HCT116 (cell line): ENCODE measurements at regions not wholly inside any gene's neighbourhood (a gene's known extent, or its start where the extent isn't known, plus 50 kb on each side); places are given as distances from the start of the nearest gene placed in this dataset.

ENCODE experiments used
- ATAC-seq: fragments of 200-7000 bp; cut with Tn5 transposase; 2 replicates; pipeline ENCODE4 v1.9.1; 2020; ENCODE audit warnings: mild to moderate bottlenecking, moderate library complexity
- BruUV-seq: library from RNA; stranded (reverse); fragments of 400-500 nt; replicated peaks from 2 replicates; lab custom pipeline; 2021; lab: Mats Ljungman, UMichigan
- CTCF ChIA-PET: fragments of 300-600 bp; sonication (Branson Sonifier 250); formaldehyde crosslinking; loops from one replicate; lab custom pipeline; 2021; ENCODE audit warnings: antibody characterized with exemption; lab: Charles Lee
- POLR2A ChIA-PET: fragments of 300-600, 350-600 bp; sonication (Branson Sonifier 250); formaldehyde crosslinking; loops from one replicate; lab custom pipeline; 2021; ENCODE audit warnings: antibody characterized with exemption; lab: Charles Lee
- RAD21 ChIA-PET, 2 experiments: fragments of 300-600 bp; sonication (Branson Sonifier 250); formaldehyde crosslinking; loops; one replicate each; lab custom pipeline; 2023; ENCODE audit warnings: low total read pairs in 2 of 2; ENCODE audit not compliant: uncharacterized antibody in 2 of 2, unreplicated experiment in 2 of 2, low non-redundant PET in 1 of 2; lab: Charles Lee
- DNase-seq: peaks from one replicate; pipeline ENCODE4 v3.0.0-alpha.2; 2010; ENCODE audit warnings: low read depth, low spot score
- H2AFZ ChIP-seq: fragments of 200-600 bp; shearing (Covaris generic), sonication (generic); 2 replicates; pipeline ENCODE4 v1.6.1; 2017; ENCODE audit warnings: low read depth, mixed run types, mixed read lengths, antibody characterized with exemption, low read length; ENCODE audit not compliant: poor library complexity, severe bottlenecking
- H3K27ac ChIP-seq: 2 replicates; pipeline ENCODE4 v1.5.1; 2012; ENCODE audit warnings: low read depth, low read length
- H3K27me3 ChIP-seq: fragments of 200-600 bp; sonication (generic); 2 replicates; pipeline ENCODE4 v1.6.1; 2016; ENCODE audit warnings: mixed run types, low read length, mixed read lengths; ENCODE audit not compliant: insufficient read depth
- H3K36me3 ChIP-seq, 2 experiments: fragments of 200-500 bp in 1 of 2; fragments of 200-600 bp in 1 of 2; sonication (Bioruptor generic) in 1 of 2; sonication (generic) in 1 of 2; 2 replicates each; pipeline versions ENCODE4 v1.5.1 to v1.6.1; 2014 to 2016; ENCODE audit warnings: low read length in 2 of 2, inconsistent platforms in 1 of 2, mixed read lengths in 1 of 2, mixed run types in 1 of 2; ENCODE audit not compliant: insufficient read depth in 2 of 2, control insufficient read depth in 1 of 2
- H3K4me1 ChIP-seq, 2 experiments: fragments of 200-600 bp in 1 of 2; sonication (generic) in 1 of 2; 2 replicates each; pipeline versions ENCODE4 v1.5.1 to v1.6.1; 2012 to 2017; ENCODE audit warnings: low read length in 2 of 2, inconsistent platforms in 1 of 2, mild to moderate bottlenecking in 1 of 2, mixed read lengths in 1 of 2, mixed run types in 1 of 2, moderate library complexity in 1 of 2; ENCODE audit not compliant: insufficient read depth in 2 of 2, control insufficient read depth in 1 of 2
- H3K4me2 ChIP-seq: fragments of 200-600 bp; sonication (generic); 2 replicates; pipeline ENCODE4 v1.6.1; 2017; ENCODE audit warnings: mixed run types, low read length, mixed read lengths
- H3K4me3 ChIP-seq, 2 experiments: fragments of 200-600 bp in 1 of 2; sonication (generic) in 1 of 2; replicated peaks in 1 of 2; 2 replicates each; pipeline ENCODE4 v1.5.1; 2011 to 2016; ENCODE audit warnings: low read length in 2 of 2, control low read depth in 1 of 2, low read depth in 1 of 2, mild to moderate bottlenecking in 1 of 2, mixed read lengths in 1 of 2, mixed run types in 1 of 2
- H3K79me2 ChIP-seq: fragments of 200-600 bp; sonication (generic); 2 replicates; pipeline ENCODE4 v1.6.1; 2017; ENCODE audit warnings: mild to moderate bottlenecking, mixed run types, low read length, moderate library complexity, mixed read lengths; ENCODE audit not compliant: insufficient read depth
- H3K9ac ChIP-seq: fragments of 200-600 bp; sonication (generic); 2 replicates; pipeline ENCODE4 v1.6.1; 2016; ENCODE audit warnings: low read length, mixed read lengths
- H3K9me2 ChIP-seq: fragments of 200-600 bp; sonication (generic), shearing (Covaris generic); 2 replicates; pipeline ENCODE4 v1.6.1; 2017; ENCODE audit warnings: mixed run types, mild to moderate bottlenecking, moderate library complexity; ENCODE audit not compliant: insufficient read depth
- H3K9me3 ChIP-seq, 2 experiments: fragments of 200-500 bp in 1 of 2; fragments of 200-600 bp in 1 of 2; sonication (Bioruptor generic) in 1 of 2; sonication (generic) in 1 of 2; 2 replicates each; pipeline ENCODE4 v1.6.1; 2014 to 2017; ENCODE audit warnings: low read length in 2 of 2, mixed read lengths in 2 of 2, inconsistent platforms in 1 of 2, low read depth in 1 of 2, mild to moderate bottlenecking in 1 of 2, mixed run types in 1 of 2, moderate library complexity in 1 of 2; ENCODE audit not compliant: control insufficient read depth in 1 of 2, insufficient read depth in 1 of 2
- H4K20me1 ChIP-seq: fragments of 200-600 bp; sonication (generic), shearing (Covaris generic); 2 replicates; pipeline ENCODE4 v1.6.1; 2017; ENCODE audit warnings: mixed run types, mild to moderate bottlenecking, moderate library complexity; ENCODE audit not compliant: insufficient read depth
- CEBPB ChIP-seq: IDR thresholded peaks from 2 replicates; pipeline ENCODE4 v1.6.1; 2012; ENCODE audit warnings: low read depth
- EGR1 ChIP-seq: IDR thresholded peaks from 2 replicates; pipeline ENCODE4 v1.6.1; 2012; ENCODE audit warnings: low read depth
- FOSL1 ChIP-seq: IDR thresholded peaks from 2 replicates; pipeline ENCODE4 v1.6.1; 2012; ENCODE audit warnings: low read depth
- JUND ChIP-seq: IDR thresholded peaks from 2 replicates; pipeline ENCODE4 v1.6.1; 2012
- POLR2AphosphoS5 ChIP-seq: IDR thresholded peaks from 2 replicates; pipeline ENCODE4 v1.6.1; 2011; ENCODE audit warnings: mild to moderate bottlenecking, low read depth, low read length, moderate library complexity
- RAD21 ChIP-seq: IDR thresholded peaks from 2 replicates; pipeline ENCODE4 v1.6.1; 2012; ENCODE audit warnings: low read depth, mild to moderate bottlenecking
- YY1 ChIP-seq: IDR thresholded peaks from 2 replicates; pipeline ENCODE4 v1.6.1; 2011; ENCODE audit warnings: low read length, low read depth, moderate library complexity, mild to moderate bottlenecking; ENCODE audit not compliant: insufficient replicate concordance; ENCODE audit errors: extremely low read depth
- intact Hi-C: fragments of 100-400 bp; cut with micrococcal nuclease; formaldehyde crosslinking; loops from 2 replicates; pipeline ENCODE4 v1.10.0; 2022
- TF ChIP-seq, protein P1 (sequence below), 3 experiments: fragments of 200-600 bp in 1 of 3; sonication (generic) in 1 of 3; IDR thresholded peaks in 2 of 3; conservative IDR thresholded peaks in 1 of 3; 2 replicates each; pipeline ENCODE4 v1.5.1; 2012 to 2017; ENCODE audit warnings: low read depth in 2 of 3, low read length in 2 of 3, antibody characterized with exemption in 1 of 3, borderline replicate concordance in 1 of 3, control low read depth in 1 of 3, mild to moderate bottlenecking in 1 of 3, mixed read lengths in 1 of 3, mixed run types in 1 of 3, moderate library complexity in 1 of 3; ENCODE audit not compliant: insufficient read depth in 1 of 3
- TF ChIP-seq, protein P2 (sequence below): IDR thresholded peaks from 2 replicates; pipeline ENCODE4 v1.6.1; 2011; ENCODE audit warnings: mild to moderate bottlenecking, low read length, moderate library complexity; ENCODE audit not compliant: insufficient replicate concordance; ENCODE audit errors: extremely low read depth
- TF ChIP-seq, protein P3 (sequence below): IDR thresholded peaks from 2 replicates; pipeline ENCODE4 v1.6.1; 2012; ENCODE audit warnings: low read depth

DNA sequence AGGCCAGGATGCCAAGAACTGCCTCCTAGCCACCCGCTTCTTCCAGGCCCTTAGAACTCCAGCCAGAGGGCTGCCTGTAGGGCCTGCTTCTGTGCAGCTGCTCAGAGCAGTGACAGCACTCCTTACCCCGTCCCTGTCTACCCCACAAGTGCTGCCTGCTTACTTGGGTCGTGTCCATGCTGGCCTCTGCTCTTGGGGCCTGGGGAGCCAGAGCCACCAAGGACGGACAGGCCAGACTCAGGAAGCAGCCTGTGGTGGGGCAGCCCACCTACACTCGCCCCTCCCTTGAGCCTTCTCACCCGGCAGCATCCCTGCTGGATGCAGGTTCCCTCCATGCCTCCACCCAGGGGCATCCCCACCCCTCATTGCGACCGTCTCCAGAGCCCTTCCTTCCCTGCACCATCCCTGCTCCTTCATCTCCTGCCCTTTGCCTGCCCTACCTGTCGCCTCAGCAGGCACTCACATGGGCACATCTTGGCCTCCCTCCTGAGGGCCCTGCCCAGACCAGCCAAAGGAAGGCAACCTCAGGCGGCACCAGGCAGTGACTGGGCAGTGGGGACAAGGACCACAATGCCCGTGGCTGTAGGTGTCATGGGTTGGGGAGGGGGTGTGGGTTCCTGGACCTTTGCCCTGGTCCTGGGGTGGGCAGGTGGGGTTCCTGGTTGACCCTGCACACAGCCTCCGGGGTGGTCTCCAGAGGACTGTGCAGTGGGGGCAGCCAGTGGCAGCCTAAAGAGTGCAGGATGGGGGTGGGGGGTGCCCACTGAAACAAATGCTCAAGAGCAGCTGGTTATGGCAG is 78.0 kb upstream of the TNS3 start (continued):
- TF ChIP-seq, protein P1, sequence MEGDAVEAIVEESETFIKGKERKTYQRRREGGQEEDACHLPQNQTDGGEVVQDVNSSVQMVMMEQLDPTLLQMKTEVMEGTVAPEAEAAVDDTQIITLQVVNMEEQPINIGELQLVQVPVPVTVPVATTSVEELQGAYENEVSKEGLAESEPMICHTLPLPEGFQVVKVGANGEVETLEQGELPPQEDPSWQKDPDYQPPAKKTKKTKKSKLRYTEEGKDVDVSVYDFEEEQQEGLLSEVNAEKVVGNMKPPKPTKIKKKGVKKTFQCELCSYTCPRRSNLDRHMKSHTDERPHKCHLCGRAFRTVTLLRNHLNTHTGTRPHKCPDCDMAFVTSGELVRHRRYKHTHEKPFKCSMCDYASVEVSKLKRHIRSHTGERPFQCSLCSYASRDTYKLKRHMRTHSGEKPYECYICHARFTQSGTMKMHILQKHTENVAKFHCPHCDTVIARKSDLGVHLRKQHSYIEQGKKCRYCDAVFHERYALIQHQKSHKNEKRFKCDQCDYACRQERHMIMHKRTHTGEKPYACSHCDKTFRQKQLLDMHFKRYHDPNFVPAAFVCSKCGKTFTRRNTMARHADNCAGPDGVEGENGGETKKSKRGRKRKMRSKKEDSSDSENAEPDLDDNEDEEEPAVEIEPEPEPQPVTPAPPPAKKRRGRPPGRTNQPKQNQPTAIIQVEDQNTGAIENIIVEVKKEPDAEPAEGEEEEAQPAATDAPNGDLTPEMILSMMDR (IDR thresholded peaks at IDR 0.05 in 2 of 3, conservative IDR thresholded peaks at IDR 0.05 in 1 of 3; ENCODE audit: borderline replicate concordance in 1 of 3, insufficient read depth in 1 of 3, low read depth in 2 of 3, low read length in 2 of 3) = no peak
- no peak for TF ChIP-seq FOSL1
- TF ChIP-seq POLR2AphosphoS5 = no peak
- TF ChIP-seq JUND = no peak
- TF ChIP-seq EGR1 = no peak
- no peak for TF ChIP-seq RAD21

DNA sequence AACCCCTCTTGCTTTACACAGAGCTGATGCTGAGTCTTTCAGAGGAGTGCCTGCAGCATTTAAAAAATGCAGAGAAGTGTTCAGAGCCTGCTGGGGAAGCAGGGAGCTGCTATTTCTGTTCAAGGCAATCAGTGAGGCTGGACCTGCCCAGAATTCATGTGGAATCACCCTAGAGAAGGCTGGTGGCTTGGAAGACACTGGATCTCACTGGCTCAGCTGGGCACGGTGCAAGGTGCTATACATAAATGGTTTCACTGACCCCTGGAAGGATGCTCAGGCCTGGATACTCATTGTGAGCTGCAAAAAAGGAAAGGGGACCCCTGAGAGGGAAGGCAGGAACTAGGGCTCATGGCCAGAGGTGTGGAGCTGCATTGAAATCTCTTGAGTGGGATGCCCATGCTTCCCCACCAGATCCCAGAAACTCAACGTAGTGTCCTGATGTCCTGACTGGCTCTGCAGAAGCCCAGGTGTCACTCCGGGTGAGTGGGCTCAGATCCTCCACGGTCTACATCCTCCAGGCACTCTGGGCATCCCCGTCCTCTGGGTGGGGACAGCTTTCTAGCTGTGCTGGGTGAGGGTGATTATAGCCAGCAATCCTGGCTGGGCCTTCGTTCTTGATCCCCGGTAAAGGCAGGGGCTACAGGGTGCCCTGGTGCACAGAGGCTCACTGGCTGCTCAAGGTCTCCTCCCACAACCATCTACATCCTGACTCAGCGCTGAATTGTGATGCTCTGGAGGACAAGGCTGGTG is 77.2 kb upstream of the TNS3 start:
- Histone ChIP-seq H3K36me3 (no peaks in the 10 kb centered on the region), H3K27me3 (no peaks in the 10 kb centered on the region), H3K9ac (no peak overlapping the region), H3K9me2 (no peaks in the 10 kb centered on the region), H3K4me3 (no peak overlapping the region), H3K4me2 (no peak overlapping the region), H4K20me1 (no peaks in the 10 kb centered on the region), H3K4me1 (no peaks in the 10 kb centered on the region), H3K79me2 (no peaks in the 10 kb centered on the region), H2AFZ (no peak overlapping the region), H3K27ac (no peak overlapping the region), H3K9me3 (no peaks in the 10 kb centered on the region)
- no TSS peak for BruUV-seq
- POLR2A ChIA-PET = no interaction called here
- intact Hi-C loops = no loop called here
- DNase-seq (no peak), ATAC-seq (no peak)
- RAD21 ChIA-PET = no interaction called here
- CTCF ChIA-PET = no interaction called here
- TF ChIP-seq RAD21 = no peak
- no peak for TF ChIP-seq YY1
- TF ChIP-seq FOSL1 = no peak
- TF ChIP-seq EGR1 = no peak
- TF ChIP-seq CEBPB = no peak
- TF ChIP-seq, protein P2, sequence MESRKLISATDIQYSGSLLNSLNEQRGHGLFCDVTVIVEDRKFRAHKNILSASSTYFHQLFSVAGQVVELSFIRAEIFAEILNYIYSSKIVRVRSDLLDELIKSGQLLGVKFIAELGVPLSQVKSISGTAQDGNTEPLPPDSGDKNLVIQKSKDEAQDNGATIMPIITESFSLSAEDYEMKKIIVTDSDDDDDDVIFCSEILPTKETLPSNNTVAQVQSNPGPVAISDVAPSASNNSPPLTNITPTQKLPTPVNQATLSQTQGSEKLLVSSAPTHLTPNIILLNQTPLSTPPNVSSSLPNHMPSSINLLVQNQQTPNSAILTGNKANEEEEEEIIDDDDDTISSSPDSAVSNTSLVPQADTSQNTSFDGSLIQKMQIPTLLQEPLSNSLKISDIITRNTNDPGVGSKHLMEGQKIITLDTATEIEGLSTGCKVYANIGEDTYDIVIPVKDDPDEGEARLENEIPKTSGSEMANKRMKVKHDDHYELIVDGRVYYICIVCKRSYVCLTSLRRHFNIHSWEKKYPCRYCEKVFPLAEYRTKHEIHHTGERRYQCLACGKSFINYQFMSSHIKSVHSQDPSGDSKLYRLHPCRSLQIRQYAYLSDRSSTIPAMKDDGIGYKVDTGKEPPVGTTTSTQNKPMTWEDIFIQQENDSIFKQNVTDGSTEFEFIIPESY = no peak
- no peak for TF ChIP-seq POLR2AphosphoS5
- TF ChIP-seq, protein P1 (IDR thresholded peaks at IDR 0.05 in 2 of 3, conservative IDR thresholded peaks at IDR 0.05 in 1 of 3; ENCODE audit: borderline replicate concordance in 1 of 3, insufficient read depth in 1 of 3, low read depth in 2 of 3, low read length in 2 of 3) = no peak
- TF ChIP-seq, protein P3, sequence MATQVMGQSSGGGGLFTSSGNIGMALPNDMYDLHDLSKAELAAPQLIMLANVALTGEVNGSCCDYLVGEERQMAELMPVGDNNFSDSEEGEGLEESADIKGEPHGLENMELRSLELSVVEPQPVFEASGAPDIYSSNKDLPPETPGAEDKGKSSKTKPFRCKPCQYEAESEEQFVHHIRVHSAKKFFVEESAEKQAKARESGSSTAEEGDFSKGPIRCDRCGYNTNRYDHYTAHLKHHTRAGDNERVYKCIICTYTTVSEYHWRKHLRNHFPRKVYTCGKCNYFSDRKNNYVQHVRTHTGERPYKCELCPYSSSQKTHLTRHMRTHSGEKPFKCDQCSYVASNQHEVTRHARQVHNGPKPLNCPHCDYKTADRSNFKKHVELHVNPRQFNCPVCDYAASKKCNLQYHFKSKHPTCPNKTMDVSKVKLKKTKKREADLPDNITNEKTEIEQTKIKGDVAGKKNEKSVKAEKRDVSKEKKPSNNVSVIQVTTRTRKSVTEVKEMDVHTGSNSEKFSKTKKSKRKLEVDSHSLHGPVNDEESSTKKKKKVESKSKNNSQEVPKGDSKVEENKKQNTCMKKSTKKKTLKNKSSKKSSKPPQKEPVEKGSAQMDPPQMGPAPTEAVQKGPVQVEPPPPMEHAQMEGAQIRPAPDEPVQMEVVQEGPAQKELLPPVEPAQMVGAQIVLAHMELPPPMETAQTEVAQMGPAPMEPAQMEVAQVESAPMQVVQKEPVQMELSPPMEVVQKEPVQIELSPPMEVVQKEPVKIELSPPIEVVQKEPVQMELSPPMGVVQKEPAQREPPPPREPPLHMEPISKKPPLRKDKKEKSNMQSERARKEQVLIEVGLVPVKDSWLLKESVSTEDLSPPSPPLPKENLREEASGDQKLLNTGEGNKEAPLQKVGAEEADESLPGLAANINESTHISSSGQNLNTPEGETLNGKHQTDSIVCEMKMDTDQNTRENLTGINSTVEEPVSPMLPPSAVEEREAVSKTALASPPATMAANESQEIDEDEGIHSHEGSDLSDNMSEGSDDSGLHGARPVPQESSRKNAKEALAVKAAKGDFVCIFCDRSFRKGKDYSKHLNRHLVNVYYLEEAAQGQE = no peak
- TF ChIP-seq JUND = no peak
